T-helper 1 cell treated with Interleukin-12 subunit alpha and Interleukin-12 subunit beta and Interleukin-4 antibody, amounts not matched to agents 30 μg/mL and 1 μg/mL, for 36 hours (primary cell): ENCODE measurements at regions not wholly inside any gene's neighbourhood (a gene's known extent, or its start where the extent isn't known, plus 50 kb on each side); places are given as distances from the start of the nearest gene placed in this dataset.

Experiments used
- H3K27ac Mint-ChIP-seq: one replicate; pipeline ENCODE4 v1.8.0; 2021; ENCODE audit warnings: mild to moderate bottlenecking, mixed read lengths
- H3K27me3 Mint-ChIP-seq: one replicate; pipeline ENCODE4 v1.8.0; 2021; ENCODE audit warnings: low read depth, mixed read lengths
- H3K36me3 Mint-ChIP-seq: one replicate; pipeline ENCODE4 v1.8.0; 2021; ENCODE audit warnings: low read depth, mixed read lengths
- H3K4me1 Mint-ChIP-seq: one replicate; pipeline ENCODE4 v1.8.0; 2021; ENCODE audit warnings: low read depth, mixed read lengths
- H3K4me3 Mint-ChIP-seq: one replicate; pipeline ENCODE4 v1.8.0; 2021; ENCODE audit warnings: mild to moderate bottlenecking, moderate library complexity, mixed read lengths
- H3K9me3 Mint-ChIP-seq: one replicate; pipeline ENCODE4 v1.8.0; 2021; ENCODE audit warnings: mixed read lengths

- Mint-ChIP-seq H3K9me3 (no peaks in the 10 kb centered on the region), H3K4me1 (no peaks in the 10 kb centered on the region), H3K27ac (no peak overlapping the region), H3K4me3 (no peak overlapping the region), H3K36me3 (no peaks in the 10 kb centered on the region), H3K27me3 (no peaks in the 10 kb centered on the region)
Observed at GRCh38 chr11:103548838-103549237, 439.6 kb downstream of the DYNC2H1 start.

GRCh38 chr11:103550811-103551210 lies 441.6 kb downstream of the DYNC2H1 start:
- Mint-ChIP-seq H3K4me1 (no peaks in the 10 kb centered on the region), H3K27ac (no peak overlapping the region), H3K36me3 (no peaks in the 10 kb centered on the region), H3K4me3 (no peak overlapping the region), H3K27me3 (no peaks in the 10 kb centered on the region), H3K9me3 (no peaks in the 10 kb centered on the region)

GRCh38 chr11:103552086-103552485 lies 442.9 kb downstream of the DYNC2H1 start:
- H3K9me3 Mint-ChIP-seq = no peaks in the 10 kb centered on the region
- no peak overlapping the region for H3K4me3 Mint-ChIP-seq
- no peaks in the 10 kb centered on the region for H3K4me1 Mint-ChIP-seq
- no peaks in the 10 kb centered on the region for H3K27me3 Mint-ChIP-seq
- H3K36me3 Mint-ChIP-seq = no peaks in the 10 kb centered on the region
- H3K27ac Mint-ChIP-seq = no peak overlapping the region

GRCh38 chr11:103556171-103556570 lies 446.9 kb downstream of the DYNC2H1 start:
- no peaks in the 10 kb centered on the region for H3K27me3 Mint-ChIP-seq
- no peaks in the 10 kb centered on the region for H3K4me1 Mint-ChIP-seq
- no peaks in the 10 kb centered on the region for H3K9me3 Mint-ChIP-seq
- H3K27ac Mint-ChIP-seq = no peak overlapping the region
- no peak overlapping the region for H3K4me3 Mint-ChIP-seq
- no peaks in the 10 kb centered on the region for H3K36me3 Mint-ChIP-seq

GRCh38 chr11:103566116-103566515 lies 456.9 kb downstream of the DYNC2H1 start:
- no peak overlapping the region for H3K27ac Mint-ChIP-seq

GRCh38 chr11:103581760-103582159 lies 454.7 kb upstream of the DDI1 start:
- Mint-ChIP-seq H3K36me3 (no peaks in the 10 kb centered on the region), H3K4me1 (no peaks in the 10 kb centered on the region), H3K4me3 (no peak overlapping the region), H3K9me3 (no peaks in the 10 kb centered on the region), H3K27me3 (peaks cover 3% of the 10 kb centered on the region), H3K27ac (no peak overlapping the region)

More at GRCh38 chr11:103566116-103566515, 456.9 kb downstream of the DYNC2H1 start:
- no peak overlapping the region for H3K4me3 Mint-ChIP-seq
- H3K36me3 Mint-ChIP-seq = no peaks in the 10 kb centered on the region
- no peaks in the 10 kb centered on the region for H3K27me3 Mint-ChIP-seq
- no peaks in the 10 kb centered on the region for H3K4me1 Mint-ChIP-seq
- H3K9me3 Mint-ChIP-seq = no peaks in the 10 kb centered on the region

- Mint-ChIP-seq H3K27ac (no peak overlapping the region), H3K4me3 (no peak overlapping the region), H3K4me1 (no peaks in the 10 kb centered on the region), H3K27me3 (peaks cover 3% of the 10 kb centered on the region), H3K9me3 (no peaks in the 10 kb centered on the region), H3K36me3 (no peaks in the 10 kb centered on the region)
Observed at GRCh38 chr11:103582351-103582909, 454.0 kb upstream of the DDI1 start.

GRCh38 chr11:103584021-103584420 lies 452.4 kb upstream of the DDI1 start:
- Mint-ChIP-seq H3K36me3 (no peaks in the 10 kb centered on the region), H3K9me3 (no peaks in the 10 kb centered on the region), H3K4me1 (no peaks in the 10 kb centered on the region), H3K27me3 (peaks cover 3% of the 10 kb centered on the region), H3K4me3 (no peak overlapping the region), H3K27ac (no peak overlapping the region)

- Mint-ChIP-seq H3K4me1 (no peaks in the 10 kb centered on the region), H3K9me3 (no peaks in the 10 kb centered on the region), H3K4me3 (no peak overlapping the region), H3K27ac (no peak overlapping the region), H3K36me3 (no peaks in the 10 kb centered on the region), H3K27me3 (peaks cover 3% of the 10 kb centered on the region)
Observed at GRCh38 chr11:103584720-103585119, 451.7 kb upstream of the DDI1 start.

GRCh38 chr11:103585401-103585800 lies 451.0 kb upstream of the DDI1 start:
- Mint-ChIP-seq H3K9me3 (no peaks in the 10 kb centered on the region), H3K27ac (no peak overlapping the region), H3K36me3 (no peaks in the 10 kb centered on the region), H3K4me1 (no peaks in the 10 kb centered on the region), H3K27me3 (peaks cover 3% of the 10 kb centered on the region), H3K4me3 (no peak overlapping the region)

- Mint-ChIP-seq H3K4me1 (no peaks in the 10 kb centered on the region), H3K9me3 (no peaks in the 10 kb centered on the region), H3K36me3 (no peaks in the 10 kb centered on the region), H3K27me3 (peaks cover 3% of the 10 kb centered on the region), H3K27ac (no peak overlapping the region), H3K4me3 (no peak overlapping the region)
Observed at GRCh38 chr11:103585911-103586310, 450.5 kb upstream of the DDI1 start.

- no peak overlapping the region for H3K4me3 Mint-ChIP-seq
- H3K27me3 Mint-ChIP-seq = peaks cover 3% of the 10 kb centered on the region
- H3K36me3 Mint-ChIP-seq = no peaks in the 10 kb centered on the region
- no peak overlapping the region for H3K27ac Mint-ChIP-seq
- H3K4me1 Mint-ChIP-seq = no peaks in the 10 kb centered on the region
- H3K9me3 Mint-ChIP-seq = no peaks in the 10 kb centered on the region
Observed at GRCh38 chr11:103586756-103587155, 449.7 kb upstream of the DDI1 start.

- peaks cover 3% of the 10 kb centered on the region for H3K27me3 Mint-ChIP-seq
- H3K4me1 Mint-ChIP-seq = no peaks in the 10 kb centered on the region
- H3K9me3 Mint-ChIP-seq = no peaks in the 10 kb centered on the region
Observed at GRCh38 chr11:103587901-103588788, 448.3 kb upstream of the DDI1 start.

GRCh38 chr11:103591554-103591953 lies 444.9 kb upstream of the DDI1 start:
- Mint-ChIP-seq H3K27me3 (no peaks in the 10 kb centered on the region), H3K4me3 (no peak overlapping the region), H3K9me3 (no peaks in the 10 kb centered on the region), H3K36me3 (no peaks in the 10 kb centered on the region), H3K4me1 (no peaks in the 10 kb centered on the region), H3K27ac (no peak overlapping the region)

More at GRCh38 chr11:103587901-103588788, 448.3 kb upstream of the DDI1 start:
- Mint-ChIP-seq H3K4me3 (no peak overlapping the region), H3K27ac (no peak overlapping the region), H3K36me3 (no peaks in the 10 kb centered on the region)

- Mint-ChIP-seq H3K4me1 (no peaks in the 10 kb centered on the region), H3K4me3 (no peak overlapping the region), H3K27me3 (no peaks in the 10 kb centered on the region), H3K36me3 (no peaks in the 10 kb centered on the region), H3K9me3 (no peaks in the 10 kb centered on the region), H3K27ac (no peak overlapping the region)
Observed at GRCh38 chr11:103594283-103594682, 442.2 kb upstream of the DDI1 start.
